AG09319 (cell line): ENCODE measurements at regions not wholly inside any gene's neighbourhood (a gene's known extent, or its start where the extent isn't known, plus 50 kb on each side); places are given as distances from the start of the nearest gene placed in this dataset.

Experiments used
- DNase-seq: peaks from one replicate; pipeline ENCODE4 v3.0.0-alpha.2; 2010; ENCODE audit warnings: low read depth; ENCODE audit errors: extremely low read depth
- TF ChIP-seq, protein P1 (sequence below): IDR thresholded peaks from 2 replicates; pipeline ENCODE4 v1.5.1; 2011; ENCODE audit warnings: low read depth, mild to moderate bottlenecking, inconsistent platforms, low read length, moderate library complexity

GRCh38 chr11:11044137-11044855 lies 186.4 kb upstream of the ZBED5 start:
- TF ChIP-seq, protein P1, sequence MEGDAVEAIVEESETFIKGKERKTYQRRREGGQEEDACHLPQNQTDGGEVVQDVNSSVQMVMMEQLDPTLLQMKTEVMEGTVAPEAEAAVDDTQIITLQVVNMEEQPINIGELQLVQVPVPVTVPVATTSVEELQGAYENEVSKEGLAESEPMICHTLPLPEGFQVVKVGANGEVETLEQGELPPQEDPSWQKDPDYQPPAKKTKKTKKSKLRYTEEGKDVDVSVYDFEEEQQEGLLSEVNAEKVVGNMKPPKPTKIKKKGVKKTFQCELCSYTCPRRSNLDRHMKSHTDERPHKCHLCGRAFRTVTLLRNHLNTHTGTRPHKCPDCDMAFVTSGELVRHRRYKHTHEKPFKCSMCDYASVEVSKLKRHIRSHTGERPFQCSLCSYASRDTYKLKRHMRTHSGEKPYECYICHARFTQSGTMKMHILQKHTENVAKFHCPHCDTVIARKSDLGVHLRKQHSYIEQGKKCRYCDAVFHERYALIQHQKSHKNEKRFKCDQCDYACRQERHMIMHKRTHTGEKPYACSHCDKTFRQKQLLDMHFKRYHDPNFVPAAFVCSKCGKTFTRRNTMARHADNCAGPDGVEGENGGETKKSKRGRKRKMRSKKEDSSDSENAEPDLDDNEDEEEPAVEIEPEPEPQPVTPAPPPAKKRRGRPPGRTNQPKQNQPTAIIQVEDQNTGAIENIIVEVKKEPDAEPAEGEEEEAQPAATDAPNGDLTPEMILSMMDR: no peak
- no peak for DNase-seq

- TF ChIP-seq, protein P1: no peak
Measured at GRCh38 chr11:11043721-11044120, 185.9 kb upstream of the ZBED5 start.

DNA sequence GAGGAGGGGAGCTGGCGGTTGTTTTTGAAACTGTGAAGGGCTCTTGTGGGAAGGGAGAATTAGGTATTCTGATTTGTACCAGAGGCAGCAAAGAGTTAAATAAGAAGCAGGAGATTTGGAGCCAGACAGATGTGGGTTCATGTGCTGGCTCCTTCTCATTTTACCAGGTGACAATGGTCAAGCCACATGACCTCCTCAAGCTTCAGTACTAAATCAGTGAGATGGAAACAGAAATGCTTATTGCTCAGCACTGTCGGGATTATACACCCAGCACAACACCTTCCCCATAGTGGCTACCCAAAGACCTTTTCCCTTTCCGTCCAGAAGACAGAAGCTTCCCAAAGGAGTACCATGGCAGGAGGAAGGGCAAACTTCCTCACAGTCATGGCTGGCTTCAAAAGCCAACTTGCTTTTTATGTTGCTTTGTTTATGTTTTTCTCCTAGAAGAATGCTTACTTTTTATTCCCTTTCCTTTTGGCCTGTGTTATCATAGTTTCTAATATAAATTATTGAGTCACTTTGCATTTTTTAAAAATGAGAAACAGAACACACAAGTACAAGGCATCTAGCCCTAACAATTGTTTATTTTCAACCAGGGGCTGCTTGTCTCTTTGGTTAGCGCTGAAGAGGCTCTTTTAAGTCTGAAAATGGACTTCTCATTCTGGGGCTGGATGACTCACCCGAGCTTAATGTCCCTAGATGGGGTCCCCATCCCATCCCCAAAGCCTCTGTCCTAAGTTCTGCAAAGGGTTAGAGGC lies 181.5 kb upstream of the ZBED5 start:
- TF ChIP-seq, protein P1: no peak
- DNase-seq: no peak

More at GRCh38 chr11:11043721-11044120, 185.9 kb upstream of the ZBED5 start:
- DNase-seq: no peak

GRCh38 chr11:11038782-11039181 lies 180.9 kb upstream of the ZBED5 start:
- no peak for DNase-seq
- TF ChIP-seq, protein P1: no peak

DNA sequence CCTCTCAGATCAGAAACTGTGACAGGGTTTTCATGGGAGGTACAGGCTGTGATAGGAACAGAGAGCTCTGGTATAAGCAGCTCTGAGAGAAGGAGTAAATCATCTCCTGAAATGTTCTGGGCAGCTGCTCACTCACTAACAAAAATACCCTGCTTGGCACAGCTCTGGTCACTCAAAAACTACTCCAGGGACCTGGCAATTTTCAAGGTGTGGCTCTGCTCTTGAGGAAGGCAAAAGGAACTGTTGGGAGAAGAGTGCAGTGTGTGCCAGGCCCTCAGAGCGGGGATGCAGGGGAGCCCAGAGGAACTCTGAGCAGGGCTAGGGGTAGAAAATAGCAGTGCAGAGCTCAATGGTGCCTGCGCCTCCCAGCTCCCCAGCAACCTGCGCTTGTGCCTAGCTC lies 180.5 kb upstream of the ZBED5 start:
- no peak for DNase-seq
- TF ChIP-seq, protein P1: no peak

GRCh38 chr11:11036848-11037732 lies 179.2 kb upstream of the ZBED5 start:
- TF ChIP-seq, protein P1: peak; percentile 65
- no peak for DNase-seq
